ENCODE measurements at regions not wholly inside any gene's neighbourhood (a gene's known extent, or its start where the extent isn't known, plus 50 kb on each side); places are given as distances from the start of the nearest gene placed in this dataset.
A peak's percentile ranks its signal among the peaks of the same experiment; 100 is the strongest.

DNA sequence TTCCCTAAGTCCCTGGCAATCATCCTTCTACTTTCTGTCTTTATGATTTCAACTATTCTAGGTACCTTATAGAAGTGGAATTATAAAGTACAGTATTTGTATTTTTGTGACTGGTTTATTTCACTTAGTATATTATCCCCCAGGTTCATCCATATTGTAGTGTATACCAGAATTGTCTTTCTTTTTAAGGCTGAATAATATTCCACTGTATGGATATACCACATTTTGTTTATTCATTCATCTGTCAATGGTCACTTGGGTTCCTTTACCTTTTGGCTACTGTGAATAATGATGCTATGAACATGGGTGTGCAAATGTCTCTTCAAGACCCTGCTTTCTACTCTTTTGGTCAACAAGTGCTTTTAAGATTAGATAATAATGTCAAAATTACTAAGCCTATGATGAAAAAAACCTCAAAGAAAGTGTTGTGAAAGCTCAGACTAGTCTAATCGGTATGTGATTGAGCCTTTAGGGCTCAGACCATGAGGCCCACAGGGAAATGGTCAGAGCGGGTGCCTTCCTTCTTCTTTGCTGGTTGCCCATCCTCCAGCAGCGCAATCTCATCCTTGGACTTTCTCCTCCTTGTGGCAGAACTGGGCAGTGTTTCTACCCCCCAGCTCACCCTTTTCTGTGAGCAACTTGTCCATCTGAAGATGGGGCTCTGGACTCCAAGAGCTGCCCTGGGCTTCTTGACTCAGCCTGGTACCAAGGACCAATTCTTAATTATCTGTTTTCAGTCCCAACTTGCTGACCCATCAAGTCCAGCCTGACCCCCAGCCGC lies 105.4 kb downstream of the TTC8 start:
- Histone ChIP-seq H3K4me2 (ENCODE audit: insufficient read depth in 1 of 2, low read depth in 2 of 2, low read length in 2 of 2) (no peak overlapping the region), H3K23me2 (ENCODE audit: low read depth, low read length) (no peaks in the 10 kb centered on the region)
- POLR2A ChIA-PET (ENCODE audit: partially characterized antibody), result no interaction called here

More for the DNA sequence above, 105.4 kb downstream of the TTC8 start:
- Histone ChIP-seq H3K23ac (ENCODE audit: insufficient read length) (no peak overlapping the region), H3K9me3 (ENCODE audit: insufficient read depth in 2 of 2, low read depth in 1 of 2, low read length in 1 of 2) (no peaks in the 10 kb centered on the region), H2BK5ac (ENCODE audit: low read depth, low read length) (no peak overlapping the region), H3K14ac (ENCODE audit: insufficient read length) (no peak overlapping the region), H3K79me1 (ENCODE audit: low read depth, low read length) (no peaks in the 10 kb centered on the region), H2BK15ac (ENCODE audit: low read length) (no peak overlapping the region), H2BK20ac (ENCODE audit: low read length) (no peak overlapping the region), H4K91ac (replicated peaks; ENCODE audit: insufficient read length, low read length) (no peak overlapping the region), H3K36me3 (ENCODE audit: control insufficient read depth in 2 of 4, insufficient read depth in 4 of 4, low read length in 3 of 4) (no peaks in the 10 kb centered on the region), H2BK12ac (ENCODE audit: low read depth, low read length) (no peak overlapping the region), H3K4me1 (replicated peaks in 1 of 4; ENCODE audit: control insufficient read depth in 3 of 4, insufficient read depth in 4 of 4, low read length in 3 of 4) (no peaks in the 10 kb centered on the region), H4K5ac (ENCODE audit: insufficient read length, low read depth, low read length) (no peak overlapping the region), H4K20me1 (replicated peaks in 1 of 2; ENCODE audit: control insufficient read depth in 1 of 2, insufficient read depth in 2 of 2, low read length in 2 of 2) (no peaks in the 10 kb centered on the region), H3K79me2 (ENCODE audit: control insufficient read depth in 1 of 2, insufficient read depth in 2 of 2, low read length in 2 of 2) (no peaks in the 10 kb centered on the region), H3K27ac (ENCODE audit: low read depth, low read length) (no peak overlapping the region), H2AK5ac (ENCODE audit: low read depth, low read length) (no peak overlapping the region), H3K4ac (replicated peaks; ENCODE audit: insufficient read length, low read depth, low read length) (no peak overlapping the region), H3K4me3 (ENCODE audit: extremely low read depth in 1 of 4, insufficient read depth in 2 of 4, low read depth in 3 of 4, low read length in 4 of 4) (no peak overlapping the region), H3K56ac (replicated peaks; ENCODE audit: insufficient read length, low read depth, low read length) (no peak overlapping the region), H3K27me3 (replicated peaks in 1 of 4; ENCODE audit: control insufficient read depth in 3 of 4, extremely low read depth in 1 of 4, insufficient read depth in 3 of 4, low read length in 3 of 4) (peaks cover 0 to 1% (median 0%) of the 10 kb centered on the region in 4 experiments; a peak in 1 of 7 replicates), H3K18ac (ENCODE audit: extremely low read depth, low read length) (no peak overlapping the region), H3K9ac (replicated peaks in 1 of 4; ENCODE audit: extremely low read depth in 1 of 4, low read depth in 3 of 4, low read length in 3 of 4) (no peak overlapping the region), H2AFZ (ENCODE audit: low read length) (no peak overlapping the region), H4K8ac (ENCODE audit: extremely low read depth, insufficient read depth, low read length) (no peak overlapping the region; the same call in 1 of the 2 replicates), H2BK120ac (replicated peaks; ENCODE audit: low read depth, low read length) (no peak overlapping the region)
- 89% methylated on average over 3 of the region's 4 CpGs; no CpG with 5 or more reads in 1 of the 2 experiments for WGBS, 2 experiments (ENCODE audit: extremely low coverage in 1 of 2, insufficient coverage in 1 of 2, insufficient read length in 1 of 2, insufficient replicate concordance in 2 of 2, low coverage in 1 of 2, low lambda C conversion rate in 2 of 2, missing lambda C conversion rate in 1 of 2)
- peak in 1 of 2 experiments; percentile 56 for DNase-seq (ENCODE audit: low read depth in 1 of 2, low spot score in 2 of 2)
- no peak for FAIRE-seq
- CTCF ChIA-PET (ENCODE audit: partially characterized antibody), result interaction anchor here (0.7 to 1.7 kb wide), 10 partner anchors 9 to 262 kb away, joined by 3 to 6 read pairs (median 3); no protein-coding TSS in a partner anchor
- TF ChIP-seq RAD21 (IDR thresholded peaks at IDR 0.05 in 1 of 2, conservative IDR thresholded peaks at IDR 0.05 in 1 of 2; ENCODE audit: low read depth in 2 of 2, low read length in 2 of 2) (peak; percentile 48 to 57), CREB1 (IDR thresholded peaks at IDR 0.05) (no peak), SRF (IDR thresholded peaks at IDR 0.05; ENCODE audit: low read depth, low read length) (no peak), BRCA1 (IDR thresholded peaks at IDR 0.05; ENCODE audit: low read depth, low read length) (no peak)
- TF ChIP-seq, protein P1, sequence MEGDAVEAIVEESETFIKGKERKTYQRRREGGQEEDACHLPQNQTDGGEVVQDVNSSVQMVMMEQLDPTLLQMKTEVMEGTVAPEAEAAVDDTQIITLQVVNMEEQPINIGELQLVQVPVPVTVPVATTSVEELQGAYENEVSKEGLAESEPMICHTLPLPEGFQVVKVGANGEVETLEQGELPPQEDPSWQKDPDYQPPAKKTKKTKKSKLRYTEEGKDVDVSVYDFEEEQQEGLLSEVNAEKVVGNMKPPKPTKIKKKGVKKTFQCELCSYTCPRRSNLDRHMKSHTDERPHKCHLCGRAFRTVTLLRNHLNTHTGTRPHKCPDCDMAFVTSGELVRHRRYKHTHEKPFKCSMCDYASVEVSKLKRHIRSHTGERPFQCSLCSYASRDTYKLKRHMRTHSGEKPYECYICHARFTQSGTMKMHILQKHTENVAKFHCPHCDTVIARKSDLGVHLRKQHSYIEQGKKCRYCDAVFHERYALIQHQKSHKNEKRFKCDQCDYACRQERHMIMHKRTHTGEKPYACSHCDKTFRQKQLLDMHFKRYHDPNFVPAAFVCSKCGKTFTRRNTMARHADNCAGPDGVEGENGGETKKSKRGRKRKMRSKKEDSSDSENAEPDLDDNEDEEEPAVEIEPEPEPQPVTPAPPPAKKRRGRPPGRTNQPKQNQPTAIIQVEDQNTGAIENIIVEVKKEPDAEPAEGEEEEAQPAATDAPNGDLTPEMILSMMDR (IDR thresholded peaks at IDR 0.05; ENCODE audit: control extremely low read depth in 1 of 3, insufficient read depth in 1 of 3, low read depth in 1 of 3, low read length in 3 of 3), result peak; percentile 33 to 63 (median 61); a peak in 3 of 4 replicates

Measured in H1 (cell line).